ENCODE measurements at regions not wholly inside any gene's neighbourhood (a gene's known extent, or its start where the extent isn't known, plus 50 kb on each side); places are given as distances from the start of the nearest gene placed in this dataset.

GRCh38 chr6:165110860-165111259 is 198.5 kb downstream of the C6orf118 start:
- no peak overlapping the region for H3K4me3 ChIP-seq (ENCODE audit: low read depth, low read length)
- DNase-seq (ENCODE audit: low read depth), result no peak
- TF ChIP-seq CTCF (IDR thresholded peaks at IDR 0.05; ENCODE audit: low read depth, low read length, missing control alignments), result no peak

DNA sequence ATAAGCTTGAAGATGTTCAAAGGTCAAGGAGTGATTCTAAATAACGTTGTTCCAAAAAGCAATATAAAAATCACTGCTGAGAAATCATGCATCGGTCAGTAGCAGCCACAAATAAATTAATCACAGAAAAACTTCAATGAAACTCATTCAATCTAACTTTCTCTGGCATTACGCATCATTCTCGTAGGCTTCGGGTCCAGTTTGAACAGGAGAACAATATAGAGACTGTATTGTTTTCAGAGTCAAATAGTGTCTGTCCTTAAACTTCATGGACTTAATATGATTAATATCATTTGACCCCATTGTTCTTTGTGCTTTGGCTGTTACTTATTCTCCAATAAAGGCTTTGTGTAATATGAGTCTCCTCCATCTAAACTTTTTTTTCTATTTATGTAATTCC is 200.4 kb downstream of the C6orf118 start:
- no peak for TF ChIP-seq CTCF (IDR thresholded peaks at IDR 0.05; ENCODE audit: low read depth, low read length, missing control alignments)
- H3K4me3 ChIP-seq (ENCODE audit: low read depth, low read length), result no peak overlapping the region
- DNase-seq (ENCODE audit: low read depth), result no peak

- no peak overlapping the region for H3K4me3 ChIP-seq (ENCODE audit: low read depth, low read length)
- no peak for DNase-seq (ENCODE audit: low read depth)
- TF ChIP-seq CTCF (IDR thresholded peaks at IDR 0.05; ENCODE audit: low read depth, low read length, missing control alignments), result no peak
Observed at GRCh38 chr6:165106261-165106660, 203.1 kb downstream of the C6orf118 start.

GRCh38 chr6:165098165-165098564 is 211.2 kb downstream of the C6orf118 start:
- TF ChIP-seq CTCF (IDR thresholded peaks at IDR 0.05; ENCODE audit: low read depth, low read length, missing control alignments), result peak; percentile 19
- H3K4me3 ChIP-seq (ENCODE audit: low read depth, low read length), result no peak overlapping the region

GRCh38 chr6:165096868-165097267 is 212.5 kb downstream of the C6orf118 start:
- no peak overlapping the region for H3K4me3 ChIP-seq (ENCODE audit: low read depth, low read length)
- no peak for TF ChIP-seq CTCF (IDR thresholded peaks at IDR 0.05; ENCODE audit: low read depth, low read length, missing control alignments)
- DNase-seq (ENCODE audit: low read depth), result no peak

More at GRCh38 chr6:165098165-165098564, 211.2 kb downstream of the C6orf118 start:
- no peak for DNase-seq (ENCODE audit: low read depth)

DNA sequence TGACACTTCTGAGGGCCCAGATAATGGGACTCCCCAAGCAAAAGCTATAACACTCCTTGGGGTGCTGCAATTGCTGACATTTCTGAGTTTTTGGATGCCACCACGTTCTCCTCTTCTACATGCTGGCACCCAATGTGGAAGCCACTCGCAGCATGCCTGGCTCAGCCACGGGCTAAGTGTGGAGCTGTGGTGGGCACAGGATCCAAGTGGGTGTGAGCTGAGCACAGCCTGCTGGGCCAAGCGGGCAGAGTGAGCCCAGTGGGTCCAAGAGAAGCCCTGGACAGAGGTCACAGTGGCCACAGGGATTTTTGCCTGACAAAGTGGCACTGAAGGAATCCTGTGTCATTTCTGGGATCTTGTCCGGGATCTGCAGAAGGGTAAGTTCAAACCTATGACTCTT is 213.2 kb downstream of the C6orf118 start:
- TF ChIP-seq CTCF (IDR thresholded peaks at IDR 0.05; ENCODE audit: low read depth, low read length, missing control alignments), result no peak
- no peak overlapping the region for H3K4me3 ChIP-seq (ENCODE audit: low read depth, low read length)
- no peak for DNase-seq (ENCODE audit: low read depth)

- no peak for TF ChIP-seq CTCF (IDR thresholded peaks at IDR 0.05; ENCODE audit: low read depth, low read length, missing control alignments)
- no peak for DNase-seq (ENCODE audit: low read depth)
- no peak overlapping the region for H3K4me3 ChIP-seq (ENCODE audit: low read depth, low read length)
Observed at GRCh38 chr6:165092881-165093595, 216.4 kb downstream of the C6orf118 start.

Data from GM12864 (cell line).